Neural progenitor cell (in vitro differentiated cells): ENCODE measurements at regions not wholly inside any gene's neighbourhood (a gene's known extent, or its start where the extent isn't known, plus 50 kb on each side); places are given as distances from the start of the nearest gene placed in this dataset.

ENCODE experiments used
- EZH2 ChIP-seq: fragments of 200-600 bp; sonication (generic); IDR thresholded peaks from 2 replicates; pipeline ENCODE4 v1.6.1; 2017; ENCODE audit warnings: antibody characterized with exemption, mild to moderate bottlenecking, moderate library complexity
- EZH2phosphoT487 ChIP-seq: fragments of 200-600 bp; sonication (generic); IDR thresholded peaks from 2 replicates; pipeline ENCODE4 v1.6.1; 2017; ENCODE audit warnings: antibody characterized with exemption
- TF ChIP-seq, protein P1 (sequence below): fragments of 200-600 bp; sonication (generic); IDR thresholded peaks from 2 replicates; pipeline ENCODE4 v1.5.1; 2017; ENCODE audit warnings: antibody characterized with exemption, mild to moderate bottlenecking

GRCh38 chr11:31910950-31911576, 99.9 kb upstream of the PAX6 start:
- no peak for TF ChIP-seq EZH2phosphoT487
- TF ChIP-seq, protein P1, sequence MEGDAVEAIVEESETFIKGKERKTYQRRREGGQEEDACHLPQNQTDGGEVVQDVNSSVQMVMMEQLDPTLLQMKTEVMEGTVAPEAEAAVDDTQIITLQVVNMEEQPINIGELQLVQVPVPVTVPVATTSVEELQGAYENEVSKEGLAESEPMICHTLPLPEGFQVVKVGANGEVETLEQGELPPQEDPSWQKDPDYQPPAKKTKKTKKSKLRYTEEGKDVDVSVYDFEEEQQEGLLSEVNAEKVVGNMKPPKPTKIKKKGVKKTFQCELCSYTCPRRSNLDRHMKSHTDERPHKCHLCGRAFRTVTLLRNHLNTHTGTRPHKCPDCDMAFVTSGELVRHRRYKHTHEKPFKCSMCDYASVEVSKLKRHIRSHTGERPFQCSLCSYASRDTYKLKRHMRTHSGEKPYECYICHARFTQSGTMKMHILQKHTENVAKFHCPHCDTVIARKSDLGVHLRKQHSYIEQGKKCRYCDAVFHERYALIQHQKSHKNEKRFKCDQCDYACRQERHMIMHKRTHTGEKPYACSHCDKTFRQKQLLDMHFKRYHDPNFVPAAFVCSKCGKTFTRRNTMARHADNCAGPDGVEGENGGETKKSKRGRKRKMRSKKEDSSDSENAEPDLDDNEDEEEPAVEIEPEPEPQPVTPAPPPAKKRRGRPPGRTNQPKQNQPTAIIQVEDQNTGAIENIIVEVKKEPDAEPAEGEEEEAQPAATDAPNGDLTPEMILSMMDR = no peak
- no peak for TF ChIP-seq EZH2
